ENCODE measurements at regions not wholly inside any gene's neighbourhood (a gene's known extent, or its start where the extent isn't known, plus 50 kb on each side); places are given as distances from the start of the nearest gene placed in this dataset.

GRCh38 chr12:24600996-24601395 lies 347.9 kb downstream of the BCAT1 start:
- Mint-ChIP-seq H3K9me3 (no peaks in the 10 kb centered on the region), H3K27me3 (no peaks in the 10 kb centered on the region), H3K27ac (no peak overlapping the region), H3K4me3 (no peak overlapping the region), H3K36me3 (ENCODE audit: low read depth) (no peaks in the 10 kb centered on the region), H3K4me1 (peaks cover 7% of the 10 kb centered on the region)
- CTCF ChIA-PET = no interaction called here
- no peak for DNase-seq
- POLR2A ChIA-PET = no interaction called here

GRCh38 chr12:24600551-24600950 lies 348.4 kb downstream of the BCAT1 start:
- Mint-ChIP-seq H3K27me3 (no peaks in the 10 kb centered on the region), H3K9me3 (no peaks in the 10 kb centered on the region), H3K36me3 (ENCODE audit: low read depth) (no peaks in the 10 kb centered on the region), H3K4me3 (no peak overlapping the region), H3K27ac (no peak overlapping the region), H3K4me1 (peaks cover 7% of the 10 kb centered on the region)
- DNase-seq = no peak
- ChIA-PET CTCF (no interaction called here), POLR2A (no interaction called here)

GRCh38 chr12:24599736-24600135 lies 349.2 kb downstream of the BCAT1 start:
- H3K36me3 Mint-ChIP-seq (ENCODE audit: low read depth) = no peaks in the 10 kb centered on the region

GRCh38 chr12:24597580-24597979 lies 351.3 kb downstream of the BCAT1 start:
- CTCF ChIA-PET = no interaction called here
- POLR2A ChIA-PET = no interaction called here
- no peak for DNase-seq
- Mint-ChIP-seq H3K27me3 (peaks cover 6% of the 10 kb centered on the region), H3K27ac (no peak overlapping the region), H3K36me3 (ENCODE audit: low read depth) (no peaks in the 10 kb centered on the region), H3K9me3 (no peaks in the 10 kb centered on the region), H3K4me1 (peaks cover 7% of the 10 kb centered on the region), H3K4me3 (no peak overlapping the region)

More at GRCh38 chr12:24599736-24600135, 349.2 kb downstream of the BCAT1 start:
- CTCF ChIA-PET = no interaction called here
- H3K27ac Mint-ChIP-seq = no peak overlapping the region
- H3K27me3 Mint-ChIP-seq = peaks cover under 1% of the 10 kb centered on the region
- no peak overlapping the region for H3K4me3 Mint-ChIP-seq
- DNase-seq = no peak
- peaks cover 7% of the 10 kb centered on the region for H3K4me1 Mint-ChIP-seq
- H3K9me3 Mint-ChIP-seq = no peaks in the 10 kb centered on the region
- POLR2A ChIA-PET = no interaction called here

GRCh38 chr12:24596768-24597388 lies 352.0 kb downstream of the BCAT1 start:
- DNase-seq = no peak
- H3K4me3 Mint-ChIP-seq = no peak overlapping the region
- peaks cover 7% of the 10 kb centered on the region for H3K4me1 Mint-ChIP-seq
- no peaks in the 10 kb centered on the region for H3K9me3 Mint-ChIP-seq
- no peak overlapping the region for H3K27ac Mint-ChIP-seq
- CTCF ChIA-PET = no interaction called here
- peaks cover 6% of the 10 kb centered on the region for H3K27me3 Mint-ChIP-seq
- no peaks in the 10 kb centered on the region for H3K36me3 Mint-ChIP-seq (ENCODE audit: low read depth)
- POLR2A ChIA-PET = no interaction called here

GRCh38 chr12:24595652-24596235 lies 353.2 kb downstream of the BCAT1 start:
- H3K4me1 Mint-ChIP-seq = peaks cover 3% of the 10 kb centered on the region
- no peak overlapping the region for H3K4me3 Mint-ChIP-seq
- H3K36me3 Mint-ChIP-seq (ENCODE audit: low read depth) = no peaks in the 10 kb centered on the region
- DNase-seq = no peak
- CTCF ChIA-PET = no interaction called here
- H3K27me3 Mint-ChIP-seq = peaks cover 6% of the 10 kb centered on the region
- no peaks in the 10 kb centered on the region for H3K9me3 Mint-ChIP-seq
- H3K27ac Mint-ChIP-seq = no peak overlapping the region
- POLR2A ChIA-PET = no interaction called here

GRCh38 chr12:24591715-24592440 lies 357.0 kb downstream of the BCAT1 start:
- Mint-ChIP-seq H3K4me3 (no peak overlapping the region), H3K27ac (no peak overlapping the region), H3K4me1 (no peaks in the 10 kb centered on the region), H3K9me3 (no peaks in the 10 kb centered on the region), H3K36me3 (ENCODE audit: low read depth) (no peaks in the 10 kb centered on the region), H3K27me3 (peaks cover 6% of the 10 kb centered on the region)
- ChIA-PET CTCF (no interaction called here), POLR2A (no interaction called here)
- no peak for DNase-seq

GRCh38 chr12:24591079-24591626 lies 357.7 kb downstream of the BCAT1 start:
- Mint-ChIP-seq H3K27ac (no peak overlapping the region), H3K4me3 (no peak overlapping the region), H3K4me1 (no peaks in the 10 kb centered on the region), H3K9me3 (no peaks in the 10 kb centered on the region), H3K27me3 (peaks cover 6% of the 10 kb centered on the region), H3K36me3 (ENCODE audit: low read depth) (no peaks in the 10 kb centered on the region)
- POLR2A ChIA-PET = no interaction called here
- DNase-seq = no peak
- CTCF ChIA-PET = no interaction called here

- DNase-seq = no peak
- ChIA-PET POLR2A (no interaction called here), CTCF (no interaction called here)
- no peak overlapping the region for H3K4me3 Mint-ChIP-seq
- no peaks in the 10 kb centered on the region for H3K36me3 Mint-ChIP-seq (ENCODE audit: low read depth)
- H3K27me3 Mint-ChIP-seq = no peaks in the 10 kb centered on the region
- no peak overlapping the region for H3K27ac Mint-ChIP-seq
- H3K4me1 Mint-ChIP-seq = no peaks in the 10 kb centered on the region
- no peaks in the 10 kb centered on the region for H3K9me3 Mint-ChIP-seq
These were observed 362.6 kb downstream of the BCAT1 start for GRCh38 chr12:24586293-24586692.

- no peaks in the 10 kb centered on the region for H3K4me1 Mint-ChIP-seq
- no peaks in the 10 kb centered on the region for H3K27me3 Mint-ChIP-seq
- POLR2A ChIA-PET = no interaction called here
- H3K9me3 Mint-ChIP-seq = no peaks in the 10 kb centered on the region
- H3K4me3 Mint-ChIP-seq = no peak overlapping the region
- CTCF ChIA-PET = no interaction called here
- H3K27ac Mint-ChIP-seq = no peak overlapping the region
- H3K36me3 Mint-ChIP-seq (ENCODE audit: low read depth) = no peaks in the 10 kb centered on the region
- no peak for DNase-seq
These were observed 364.7 kb downstream of the BCAT1 start for GRCh38 chr12:24584032-24584675.

- no peak overlapping the region for H3K27ac Mint-ChIP-seq
- no peaks in the 10 kb centered on the region for H3K36me3 Mint-ChIP-seq (ENCODE audit: low read depth)
- no peak overlapping the region for H3K4me3 Mint-ChIP-seq
- H3K9me3 Mint-ChIP-seq = no peaks in the 10 kb centered on the region
- no peaks in the 10 kb centered on the region for H3K4me1 Mint-ChIP-seq
- ChIA-PET POLR2A (no interaction called here), CTCF (no interaction called here)
- no peaks in the 10 kb centered on the region for H3K27me3 Mint-ChIP-seq
- no peak for DNase-seq
These were observed 365.8 kb downstream of the BCAT1 start for GRCh38 chr12:24582954-24583601.

- POLR2A ChIA-PET = no interaction called here
- CTCF ChIA-PET = no interaction called here
- H3K9me3 Mint-ChIP-seq = no peaks in the 10 kb centered on the region
These were observed 374.4 kb downstream of the BCAT1 start for GRCh38 chr12:24574538-24574937.

GRCh38 chr12:24573621-24574020 lies 375.3 kb downstream of the BCAT1 start:
- H3K4me1 Mint-ChIP-seq = no peaks in the 10 kb centered on the region
- ChIA-PET CTCF (interaction anchor here (1.0 kb wide), 1 partner anchor 10 kb away, joined by 3 read pairs; no protein-coding TSS in a partner anchor), POLR2A (no interaction called here)
- peaks cover 15% of the 10 kb centered on the region for H3K27me3 Mint-ChIP-seq
- H3K4me3 Mint-ChIP-seq = no peak overlapping the region
- no peak overlapping the region for H3K27ac Mint-ChIP-seq
- no peaks in the 10 kb centered on the region for H3K36me3 Mint-ChIP-seq (ENCODE audit: low read depth)
- no peaks in the 10 kb centered on the region for H3K9me3 Mint-ChIP-seq
- DNase-seq = no peak

More at GRCh38 chr12:24574538-24574937, 374.4 kb downstream of the BCAT1 start:
- peaks cover 15% of the 10 kb centered on the region for H3K27me3 Mint-ChIP-seq
- no peak overlapping the region for H3K27ac Mint-ChIP-seq
- no peak overlapping the region for H3K4me3 Mint-ChIP-seq
- DNase-seq = no peak
- no peaks in the 10 kb centered on the region for H3K4me1 Mint-ChIP-seq
- H3K36me3 Mint-ChIP-seq (ENCODE audit: low read depth) = no peaks in the 10 kb centered on the region

All from activated CD4-positive, alpha-beta memory T cell treated with anti-CD3 and anti-CD28 coated beads, Interleukin-2, amount 10 ng/mL, durations not matched to agents 7 days and 5 days (primary cell).